MM.1S (cell line): ENCODE measurements at regions not wholly inside any gene's neighbourhood (a gene's known extent, or its start where the extent isn't known, plus 50 kb on each side); places are given as distances from the start of the nearest gene placed in this dataset.
"Not testable (repeated sequence)": the region's sequence is repeated elsewhere in the genome, so short reads cannot be mapped to it uniquely, and the experiment has no call there.

ENCODE experiments used
- DNase-seq: peaks from one replicate; pipeline ENCODE4 v3.0.0-alpha.2; 2015
- H2AFZ ChIP-seq: fragments of 300-600 bp; sonication (generic); 2 replicates; pipeline ENCODE4 v1.6.0; 2016; ENCODE audit warnings: antibody characterized with exemption, low read length
- H3F3A ChIP-seq: fragments of 300-600 bp; sonication (generic); 2 replicates; pipeline ENCODE4 v1.6.1; 2016; ENCODE audit warnings: mild to moderate bottlenecking, antibody characterized with exemption, low read length, moderate library complexity, mixed read lengths; ENCODE audit not compliant: insufficient read depth
- H3K27ac ChIP-seq: fragments of 300-600 bp; sonication (generic); 2 replicates; pipeline ENCODE4 v1.5.1; 2016; ENCODE audit warnings: mild to moderate bottlenecking, low read length
- H3K27me3 ChIP-seq: fragments of 300-600 bp; sonication (generic); replicated peaks from 2 replicates; pipeline ENCODE4 v1.6.0; 2016; ENCODE audit warnings: low read length; ENCODE audit not compliant: insufficient read depth
- H3K36me3 ChIP-seq: fragments of 300-600 bp; sonication (generic); replicated peaks from 2 replicates; pipeline ENCODE4 v1.6.1; 2016; ENCODE audit warnings: mild to moderate bottlenecking, low read length, mixed read lengths; ENCODE audit not compliant: insufficient read depth
- H3K4me1 ChIP-seq: fragments of 300-600 bp; sonication (generic); 2 replicates; pipeline ENCODE4 v1.6.1; 2016; ENCODE audit warnings: low read length, mixed read lengths
- H3K4me2 ChIP-seq: fragments of 300-600 bp; sonication (generic); 2 replicates; pipeline ENCODE4 v1.6.0; 2016; ENCODE audit warnings: low read depth, low read length
- H3K4me3 ChIP-seq: fragments of 300-600 bp; sonication (generic); 2 replicates; pipeline ENCODE4 v1.5.1; 2016; ENCODE audit warnings: low read length, mixed read lengths
- H3K79me2 ChIP-seq: fragments of 300-600 bp; sonication (generic); 2 replicates; pipeline ENCODE4 v1.6.1; 2016; ENCODE audit warnings: mixed run types, low read length, mixed read lengths
- H3K9ac ChIP-seq: fragments of 300-600 bp; sonication (generic); 2 replicates; pipeline ENCODE4 v1.6.1; 2016; ENCODE audit warnings: low read length, mixed read lengths
- H3K9me2 ChIP-seq: fragments of 300-600 bp; sonication (generic); replicated peaks from 2 replicates; pipeline ENCODE4 v1.6.1; 2016; ENCODE audit warnings: mild to moderate bottlenecking, low read length, mixed read lengths; ENCODE audit not compliant: insufficient read depth
- H3K9me3 ChIP-seq: fragments of 300-600 bp; sonication (generic); replicated peaks from 2 replicates; pipeline ENCODE4 v1.6.1; 2016; ENCODE audit warnings: mild to moderate bottlenecking, low read length, mixed read lengths; ENCODE audit not compliant: insufficient read depth
- H4K20me1 ChIP-seq: fragments of 300-600 bp; sonication (generic); 2 replicates; pipeline ENCODE4 v1.6.1; 2016; ENCODE audit warnings: mild to moderate bottlenecking, low read length, moderate library complexity, mixed read lengths; ENCODE audit not compliant: insufficient read depth
- CTCF ChIP-seq: fragments of 300-600 bp; sonication (generic); IDR thresholded peaks from 2 replicates; pipeline ENCODE4 v1.5.1; 2016; ENCODE audit warnings: antibody characterized with exemption, low read length, mixed read lengths
- EZH2 ChIP-seq: fragments of 300-600 bp; sonication (generic); optimal IDR thresholded peaks from 2 replicates; pipeline ENCODE3; 2017; ENCODE audit warnings: low read depth, mild to moderate bottlenecking, antibody characterized with exemption, low read length, mixed read lengths
- EZH2phosphoT487 ChIP-seq: fragments of 300-600 bp; sonication (generic); IDR thresholded peaks from 2 replicates; pipeline ENCODE4 v1.6.1; 2018; ENCODE audit warnings: antibody characterized with exemption, low read length

GRCh38 chr5:37916525-37916924, 76.7 kb upstream of the GDNF start:
- Histone ChIP-seq H3K9me3 (no peaks in the 10 kb centered on the region), H3K27me3 (no peaks in the 10 kb centered on the region), H3K9ac (no peak overlapping the region), H3K9me2 (no peaks in the 10 kb centered on the region), H2AFZ (no peak overlapping the region), H3K4me1 (peaks cover 33% of the 10 kb centered on the region), H3K27ac (no peak overlapping the region), H3K4me2 (no peak overlapping the region), H3K4me3 (no peak overlapping the region), H3K79me2 (no peaks in the 10 kb centered on the region), H4K20me1 (no peaks in the 10 kb centered on the region), H3K36me3 (no peaks in the 10 kb centered on the region), H3F3A (peaks cover 12% of the 10 kb centered on the region)
- TF ChIP-seq EZH2 (no peak), CTCF (no peak), EZH2phosphoT487 (no peak)
- no peak for DNase-seq

GRCh38 chr5:37915097-37915736, 75.4 kb upstream of the GDNF start:
- H3K4me1 ChIP-seq, result peaks cover 31% of the 10 kb centered on the region
- no peak overlapping the region for H3K4me3 ChIP-seq
- H3K27me3 ChIP-seq, result no peaks in the 10 kb centered on the region
- no peaks in the 10 kb centered on the region for H3K79me2 ChIP-seq
- no peak overlapping the region for H3K4me2 ChIP-seq
- no peaks in the 10 kb centered on the region for H3K36me3 ChIP-seq
- H3K9ac ChIP-seq, result no peak overlapping the region
- no peaks in the 10 kb centered on the region for H3K9me2 ChIP-seq
- DNase-seq, result peak; percentile 27
- H4K20me1 ChIP-seq, result no peaks in the 10 kb centered on the region
- no peaks in the 10 kb centered on the region for H3K9me3 ChIP-seq
- TF ChIP-seq EZH2phosphoT487, result no peak
- no peak for TF ChIP-seq CTCF
- TF ChIP-seq EZH2, result no peak
- no peak overlapping the region for H2AFZ ChIP-seq
- H3K27ac ChIP-seq, result no peak overlapping the region
- H3F3A ChIP-seq, result peaks cover 17% of the 10 kb centered on the region

- H3K9me2 ChIP-seq, H3K79me2 ChIP-seq, H3K36me3 ChIP-seq, H3K27me3 ChIP-seq, H3K9me3 ChIP-seq, H3K9ac ChIP-seq, H4K20me1 ChIP-seq: not testable (repeated sequence)
- Histone ChIP-seq H2AFZ (peak overlapping the region; percentile 7; the same call in 1 of the 2 replicates), H3K27ac (peak overlapping the region; percentile 63; the same call in 1 of the 2 replicates), H3K4me1 (peaks cover 37% of the 10 kb centered on the region), H3K4me3 (peak overlapping the region; percentile 6; the same call in 1 of the 2 replicates), H3F3A (peaks cover 24% of the 10 kb centered on the region), H3K4me2 (peak overlapping the region; percentile 51)
- DNase-seq, result peak; percentile 62
Measured at GRCh38 chr5:37909610-37910266, 69.9 kb upstream of the GDNF start.

GRCh38 chr5:37906416-37906815, 66.6 kb upstream of the GDNF start:
- no peak overlapping the region for H3K4me3 ChIP-seq
- DNase-seq, result no peak
- no peaks in the 10 kb centered on the region for H3K79me2 ChIP-seq
- H4K20me1 ChIP-seq, result no peaks in the 10 kb centered on the region
- peaks cover 12% of the 10 kb centered on the region for H3F3A ChIP-seq
- H3K27me3 ChIP-seq, result no peaks in the 10 kb centered on the region
- no peak overlapping the region for H3K27ac ChIP-seq
- peaks cover 17% of the 10 kb centered on the region for H3K4me1 ChIP-seq
- no peak overlapping the region for H3K9ac ChIP-seq
- H3K9me3 ChIP-seq, result no peaks in the 10 kb centered on the region
- H3K36me3 ChIP-seq, result no peaks in the 10 kb centered on the region
- TF ChIP-seq EZH2 (no peak), EZH2phosphoT487 (no peak), CTCF (no peak)
- H2AFZ ChIP-seq, result no peak overlapping the region
- H3K9me2 ChIP-seq, result no peaks in the 10 kb centered on the region
- H3K4me2 ChIP-seq, result no peak overlapping the region
